ENCODE measurements at regions not wholly inside any gene's neighbourhood (a gene's known extent, or its start where the extent isn't known, plus 50 kb on each side); places are given as distances from the start of the nearest gene placed in this dataset.

- DNase-seq (ENCODE audit: low spot score): no peak
Measured at GRCh38 chr11:106585061-106585460, 433.2 kb downstream of the GUCY1A2 start.

GRCh38 chr11:106594751-106595351 lies 423.4 kb downstream of the GUCY1A2 start:
- DNase-seq (ENCODE audit: low spot score): peak; percentile 59

- no peak for DNase-seq (ENCODE audit: low spot score)
Measured at GRCh38 chr11:106601684-106602297, 416.5 kb downstream of the GUCY1A2 start.

GRCh38 chr11:106608677-106609076 lies 409.6 kb downstream of the GUCY1A2 start:
- no peak for DNase-seq (ENCODE audit: low spot score)

- no peak for DNase-seq (ENCODE audit: low spot score)
Measured at GRCh38 chr11:106614262-106614661, 404.0 kb downstream of the GUCY1A2 start.

GRCh38 chr11:106619320-106619990 lies 398.8 kb downstream of the GUCY1A2 start:
- no peak for DNase-seq (ENCODE audit: low spot score)

- DNase-seq (ENCODE audit: low spot score): no peak
Measured at GRCh38 chr11:106621484-106621883, 396.8 kb downstream of the GUCY1A2 start.

Data from SW480 (cell line).